GM13976 (cell line): ENCODE measurements at regions not wholly inside any gene's neighbourhood (a gene's known extent, or its start where the extent isn't known, plus 50 kb on each side); places are given as distances from the start of the nearest gene placed in this dataset.

Experiments
- DNase-seq: peaks from one replicate; pipeline ENCODE4 v3.0.0; 2012; ENCODE audit warnings: low spot score
- CTCF ChIP-seq: IDR thresholded peaks from 2 replicates; pipeline ENCODE4 v1.5.1; 2012; ENCODE audit warnings: borderline replicate concordance, mild to moderate bottlenecking; ENCODE audit not compliant: insufficient read depth; ENCODE audit errors: extremely low read depth, missing control alignments, control extremely low read depth
- in situ Hi-C: fragments of 300-500 bp; cut with MboI; formaldehyde crosslinking; loops from one replicate; pipeline ENCODE4 v1.12.0; 2022; ENCODE audit warnings: low sequenced_read_pairs, mixed read lengths, inconsistent platforms; ENCODE audit not compliant: unreplicated experiment

- no peak for TF ChIP-seq CTCF
- in situ Hi-C loops = no loop called here
- DNase-seq = no peak
Observed at GRCh38 chr6:41474213-41474933, 71.8 kb upstream of the FOXP4 start.

GRCh38 chr6:41475164-41475563, 71.0 kb upstream of the FOXP4 start:
- in situ Hi-C loops = no loop called here
- no peak for TF ChIP-seq CTCF

GRCh38 chr6:41475737-41476357, 70.3 kb upstream of the FOXP4 start:
- in situ Hi-C loops = no loop called here

More at GRCh38 chr6:41475164-41475563, 71.0 kb upstream of the FOXP4 start:
- DNase-seq = no peak

GRCh38 chr6:41476401-41476800, 69.8 kb upstream of the FOXP4 start:
- no peak for TF ChIP-seq CTCF
- in situ Hi-C loops = no loop called here
- no peak for DNase-seq

More at GRCh38 chr6:41475737-41476357, 70.3 kb upstream of the FOXP4 start:
- no peak for DNase-seq
- TF ChIP-seq CTCF = no peak

GRCh38 chr6:41477572-41477971, 68.6 kb upstream of the FOXP4 start:
- no peak for TF ChIP-seq CTCF
- in situ Hi-C loops = no loop called here
- DNase-seq = no peak

GRCh38 chr6:41483943-41484342, 62.2 kb upstream of the FOXP4 start:
- DNase-seq = no peak
- in situ Hi-C loops = no loop called here
- no peak for TF ChIP-seq CTCF
